Fibroblast of mammary gland (primary cell): ENCODE measurements at regions not wholly inside any gene's neighbourhood (a gene's known extent, or its start where the extent isn't known, plus 50 kb on each side); places are given as distances from the start of the nearest gene placed in this dataset.

Experiments
- DNase-seq: peaks from one replicate; pipeline ENCODE4 v3.0.0-alpha.2; 2010; ENCODE audit warnings: low read depth
- H3K4me3 ChIP-seq: 2 replicates; pipeline ENCODE4 v1.5.1; 2011; ENCODE audit warnings: low read depth, mild to moderate bottlenecking, low read length, moderate library complexity; ENCODE audit not compliant: control insufficient read depth
- CTCF ChIP-seq: conservative IDR thresholded peaks from 2 replicates; pipeline ENCODE4 v1.5.1; 2011; ENCODE audit warnings: low read depth, low read length, inconsistent platforms; ENCODE audit not compliant: control insufficient read depth, insufficient read depth

DNA sequence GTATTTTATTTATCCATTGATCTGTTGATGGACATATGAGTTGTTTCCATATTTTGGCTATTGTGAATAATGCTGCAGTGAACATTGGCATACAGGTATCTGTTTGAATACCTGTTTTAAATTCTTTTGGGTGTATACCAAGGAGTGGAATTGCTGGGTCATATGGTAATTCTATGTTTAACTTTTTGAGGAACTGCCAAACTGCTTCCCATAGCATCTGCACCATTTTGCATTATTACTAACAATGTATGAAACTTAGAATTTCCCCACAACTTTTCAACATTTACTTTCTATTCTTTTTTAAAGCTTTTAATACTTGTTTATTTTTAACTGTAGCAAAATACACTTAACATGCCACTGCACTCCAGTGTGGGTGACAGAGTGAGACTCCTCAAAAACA is 57.0 kb upstream of the MSN start:
- H3K4me3 ChIP-seq = no peak overlapping the region
- no peak for DNase-seq
- TF ChIP-seq CTCF = no peak

GRCh38 chrX:65610040-65610439 is 57.4 kb upstream of the MSN start:
- DNase-seq = peak; percentile 16
- H3K4me3 ChIP-seq = no peak overlapping the region
- TF ChIP-seq CTCF = no peak

DNA sequence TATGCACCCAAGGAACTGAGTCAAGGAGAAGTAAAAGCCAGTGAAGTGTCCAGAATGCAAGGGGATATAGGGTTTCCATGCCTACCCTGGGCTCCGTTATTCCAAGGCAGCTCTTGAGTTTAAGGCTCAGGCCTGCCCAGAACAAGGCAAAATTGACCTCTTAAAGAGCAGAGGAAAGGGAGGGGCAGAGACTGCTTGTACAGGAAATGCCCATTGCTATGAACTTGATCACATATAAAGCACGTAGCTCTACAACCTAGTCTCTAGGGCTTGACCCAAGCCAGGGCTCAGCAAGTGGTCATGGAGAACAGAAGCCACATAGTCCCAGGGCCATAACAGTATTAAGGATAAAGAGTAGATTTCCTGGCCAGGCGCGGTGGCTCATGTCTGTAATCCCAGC is 58.2 kb upstream of the MSN start:
- TF ChIP-seq CTCF = no peak
- no peak for DNase-seq
- H3K4me3 ChIP-seq = no peak overlapping the region

- TF ChIP-seq CTCF = no peak
- DNase-seq = no peak
- no peak overlapping the region for H3K4me3 ChIP-seq
Observed at GRCh38 chrX:65608026-65608425, 59.4 kb upstream of the MSN start.

DNA sequence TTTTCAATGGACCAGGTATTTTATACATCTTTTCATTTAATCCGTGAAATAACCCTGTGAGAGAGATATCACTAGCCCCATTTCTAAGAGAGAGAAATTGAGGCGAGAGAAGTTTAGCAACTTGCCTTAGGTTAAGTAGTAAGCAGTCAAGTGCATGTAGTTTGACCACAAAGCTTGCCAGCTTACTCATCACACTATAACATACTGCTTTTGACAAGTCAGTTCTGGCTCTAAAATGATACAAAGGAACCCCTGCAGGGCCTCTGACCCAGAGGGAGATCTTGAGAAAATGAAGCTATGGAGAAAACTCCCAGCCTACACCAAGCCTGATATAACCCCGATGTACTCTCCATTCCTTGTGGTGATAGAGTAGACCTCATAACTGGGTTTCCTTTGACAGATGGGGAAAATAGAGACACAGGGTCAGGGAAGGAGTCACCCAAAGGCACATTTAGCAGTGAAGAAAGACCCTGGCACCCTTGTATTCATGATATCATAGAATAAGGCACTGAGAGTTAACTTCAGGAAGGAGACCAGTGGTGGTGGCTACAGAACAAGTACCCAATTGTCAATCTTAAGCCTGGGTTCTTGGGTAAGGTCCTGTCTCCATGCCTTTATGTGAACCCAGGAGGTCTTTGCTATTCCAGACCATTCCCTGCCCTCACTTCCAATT is 60.2 kb upstream of the MSN start:
- TF ChIP-seq CTCF = no peak
- DNase-seq = peak; percentile 55
- H3K4me3 ChIP-seq = no peak overlapping the region

GRCh38 chrX:65602221-65602560 is 65.3 kb upstream of the MSN start:
- TF ChIP-seq CTCF = no peak
- no peak overlapping the region for H3K4me3 ChIP-seq
- no peak for DNase-seq

GRCh38 chrX:65601530-65602220 is 65.8 kb upstream of the MSN start:
- peak; percentile 91 for DNase-seq
- no peak overlapping the region for H3K4me3 ChIP-seq
- no peak for TF ChIP-seq CTCF
